ENCODE measurements at regions not wholly inside any gene's neighbourhood (a gene's known extent, or its start where the extent isn't known, plus 50 kb on each side); places are given as distances from the start of the nearest gene placed in this dataset.

DNA sequence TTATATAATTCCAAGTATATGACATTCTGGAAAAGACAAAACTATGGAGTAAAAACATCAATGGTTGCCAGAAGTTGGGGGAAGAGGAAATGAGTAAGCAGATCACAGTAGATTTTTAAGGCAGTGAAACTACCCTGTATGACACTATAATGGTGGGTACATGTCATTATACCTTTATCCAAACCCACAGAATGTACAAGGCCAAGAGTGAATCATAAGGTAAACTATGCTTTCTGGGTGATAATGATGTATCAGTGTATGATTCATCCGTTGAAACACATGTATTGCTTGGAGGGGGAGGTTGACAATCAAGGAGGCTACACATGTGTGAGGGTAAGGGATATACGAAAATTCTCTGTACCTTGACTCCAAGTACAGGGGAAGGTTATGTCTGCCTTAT is 862.7 kb downstream of the PLA2G4A start:
- TF ChIP-seq, protein P1, sequence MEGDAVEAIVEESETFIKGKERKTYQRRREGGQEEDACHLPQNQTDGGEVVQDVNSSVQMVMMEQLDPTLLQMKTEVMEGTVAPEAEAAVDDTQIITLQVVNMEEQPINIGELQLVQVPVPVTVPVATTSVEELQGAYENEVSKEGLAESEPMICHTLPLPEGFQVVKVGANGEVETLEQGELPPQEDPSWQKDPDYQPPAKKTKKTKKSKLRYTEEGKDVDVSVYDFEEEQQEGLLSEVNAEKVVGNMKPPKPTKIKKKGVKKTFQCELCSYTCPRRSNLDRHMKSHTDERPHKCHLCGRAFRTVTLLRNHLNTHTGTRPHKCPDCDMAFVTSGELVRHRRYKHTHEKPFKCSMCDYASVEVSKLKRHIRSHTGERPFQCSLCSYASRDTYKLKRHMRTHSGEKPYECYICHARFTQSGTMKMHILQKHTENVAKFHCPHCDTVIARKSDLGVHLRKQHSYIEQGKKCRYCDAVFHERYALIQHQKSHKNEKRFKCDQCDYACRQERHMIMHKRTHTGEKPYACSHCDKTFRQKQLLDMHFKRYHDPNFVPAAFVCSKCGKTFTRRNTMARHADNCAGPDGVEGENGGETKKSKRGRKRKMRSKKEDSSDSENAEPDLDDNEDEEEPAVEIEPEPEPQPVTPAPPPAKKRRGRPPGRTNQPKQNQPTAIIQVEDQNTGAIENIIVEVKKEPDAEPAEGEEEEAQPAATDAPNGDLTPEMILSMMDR (IDR thresholded peaks at IDR 0.05; ENCODE audit: poor library complexity, severe bottlenecking), result no peak
- TF ChIP-seq EP300 (conservative IDR thresholded peaks at IDR 0.05; ENCODE audit: poor library complexity, severe bottlenecking) (no peak), SMC3 (conservative IDR thresholded peaks at IDR 0.05; ENCODE audit: poor library complexity) (no peak), POLR2AphosphoS5 (IDR thresholded peaks at IDR 0.05) (no peak), TAF1 (IDR thresholded peaks at IDR 0.05; ENCODE audit: low read depth) (no peak), MXI1 (conservative IDR thresholded peaks at IDR 0.05; ENCODE audit: poor library complexity, severe bottlenecking) (no peak), EZH2 (IDR thresholded peaks at IDR 0.05; ENCODE audit: borderline replicate concordance, insufficient read depth, low read length, poor library complexity, severe bottlenecking) (no peak), RAD21 (conservative IDR thresholded peaks at IDR 0.05) (no peak)
- TF ChIP-seq, protein P2, sequence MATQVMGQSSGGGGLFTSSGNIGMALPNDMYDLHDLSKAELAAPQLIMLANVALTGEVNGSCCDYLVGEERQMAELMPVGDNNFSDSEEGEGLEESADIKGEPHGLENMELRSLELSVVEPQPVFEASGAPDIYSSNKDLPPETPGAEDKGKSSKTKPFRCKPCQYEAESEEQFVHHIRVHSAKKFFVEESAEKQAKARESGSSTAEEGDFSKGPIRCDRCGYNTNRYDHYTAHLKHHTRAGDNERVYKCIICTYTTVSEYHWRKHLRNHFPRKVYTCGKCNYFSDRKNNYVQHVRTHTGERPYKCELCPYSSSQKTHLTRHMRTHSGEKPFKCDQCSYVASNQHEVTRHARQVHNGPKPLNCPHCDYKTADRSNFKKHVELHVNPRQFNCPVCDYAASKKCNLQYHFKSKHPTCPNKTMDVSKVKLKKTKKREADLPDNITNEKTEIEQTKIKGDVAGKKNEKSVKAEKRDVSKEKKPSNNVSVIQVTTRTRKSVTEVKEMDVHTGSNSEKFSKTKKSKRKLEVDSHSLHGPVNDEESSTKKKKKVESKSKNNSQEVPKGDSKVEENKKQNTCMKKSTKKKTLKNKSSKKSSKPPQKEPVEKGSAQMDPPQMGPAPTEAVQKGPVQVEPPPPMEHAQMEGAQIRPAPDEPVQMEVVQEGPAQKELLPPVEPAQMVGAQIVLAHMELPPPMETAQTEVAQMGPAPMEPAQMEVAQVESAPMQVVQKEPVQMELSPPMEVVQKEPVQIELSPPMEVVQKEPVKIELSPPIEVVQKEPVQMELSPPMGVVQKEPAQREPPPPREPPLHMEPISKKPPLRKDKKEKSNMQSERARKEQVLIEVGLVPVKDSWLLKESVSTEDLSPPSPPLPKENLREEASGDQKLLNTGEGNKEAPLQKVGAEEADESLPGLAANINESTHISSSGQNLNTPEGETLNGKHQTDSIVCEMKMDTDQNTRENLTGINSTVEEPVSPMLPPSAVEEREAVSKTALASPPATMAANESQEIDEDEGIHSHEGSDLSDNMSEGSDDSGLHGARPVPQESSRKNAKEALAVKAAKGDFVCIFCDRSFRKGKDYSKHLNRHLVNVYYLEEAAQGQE (IDR thresholded peaks at IDR 0.05; ENCODE audit: borderline replicate concordance), result no peak
